ENCODE measurements at regions not wholly inside any gene's neighbourhood (a gene's known extent, or its start where the extent isn't known, plus 50 kb on each side); places are given as distances from the start of the nearest gene placed in this dataset.

DNA sequence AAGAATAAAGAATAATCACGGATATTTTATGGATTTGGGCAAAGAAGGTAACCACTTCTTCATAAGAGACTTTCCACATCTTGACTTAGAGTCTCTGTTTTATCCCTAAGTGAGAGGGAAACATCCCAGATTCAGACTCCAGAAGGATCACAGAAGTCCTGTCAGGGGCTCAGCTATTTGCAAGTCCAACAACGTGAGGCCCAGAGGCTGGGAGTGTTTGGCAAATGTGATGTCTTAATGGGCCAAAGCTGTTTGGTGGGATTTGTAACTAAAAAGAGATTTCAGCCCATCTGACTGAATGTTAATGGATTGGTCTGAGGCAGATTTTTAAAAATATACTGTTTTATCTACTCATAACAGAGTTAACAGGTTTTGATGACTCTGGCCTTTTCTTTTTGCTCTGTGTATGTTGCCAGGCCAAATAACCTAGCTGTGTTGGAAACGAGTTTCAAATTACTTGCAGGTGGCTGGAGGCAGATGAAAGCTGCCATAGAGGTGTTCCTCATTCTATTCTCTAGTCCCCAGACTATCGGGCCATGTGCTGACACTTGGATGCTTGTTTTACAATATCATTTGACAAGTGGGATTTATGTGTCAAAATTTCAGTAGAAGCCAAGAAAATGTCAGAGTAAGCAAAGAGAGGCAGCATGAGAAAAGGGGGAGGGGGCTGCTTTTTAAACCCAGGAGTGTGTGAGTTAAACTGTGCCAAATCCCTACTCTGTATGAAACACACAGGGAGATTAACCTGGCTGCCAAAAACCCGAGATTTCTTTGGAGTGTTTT is 330.9 kb downstream of the DCHS2 start:
- TF ChIP-seq CTCF (IDR thresholded peaks at IDR 0.05; ENCODE audit: insufficient read depth, low read depth, low read length) (no peak), EZH2 (IDR thresholded peaks at IDR 0.05; ENCODE audit: insufficient read depth, low read length) (no peak)
